Forelimb muscle (tissue), 1 donor: ENCODE measurements at regions not wholly inside any gene's neighbourhood (a gene's known extent, or its start where the extent isn't known, plus 50 kb on each side); places are given as distances from the start of the nearest gene placed in this dataset.
"Not testable (repeated sequence)": the region's sequence is repeated elsewhere in the genome, so short reads cannot be mapped to it uniquely, and the experiment has no call there.

Source experiments
- DNase-seq: peaks from one replicate; pipeline ENCODE4 v3.0.0-alpha.2; 2013; ENCODE audit warnings: low read depth

- no peak for DNase-seq
Observed at GRCh38 chr2:36235426-36235825, 120.2 kb upstream of the CRIM1 start.

DNA sequence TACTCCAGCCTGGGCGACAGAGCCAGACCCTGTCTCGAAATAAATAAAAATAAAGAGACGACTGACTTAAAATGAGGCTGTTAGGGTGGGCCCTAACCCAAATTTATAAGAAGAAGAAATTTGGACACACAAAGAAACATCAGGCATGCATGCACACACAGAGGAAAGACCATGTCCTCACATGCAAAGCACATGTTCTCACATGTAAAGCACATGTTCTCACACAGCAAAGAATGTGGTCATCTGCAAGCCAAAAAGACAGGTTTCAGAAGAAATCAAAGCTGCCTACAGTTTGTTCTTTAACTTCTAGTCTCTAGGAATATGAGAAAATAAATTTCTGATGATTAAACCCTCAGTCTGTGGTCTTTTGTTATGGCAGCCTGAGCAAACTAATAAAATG is 132.3 kb upstream of the CRIM1 start:
- DNase-seq, result no peak

GRCh38 chr2:36222485-36222884 is 133.1 kb upstream of the CRIM1 start:
- no peak for DNase-seq

DNA sequence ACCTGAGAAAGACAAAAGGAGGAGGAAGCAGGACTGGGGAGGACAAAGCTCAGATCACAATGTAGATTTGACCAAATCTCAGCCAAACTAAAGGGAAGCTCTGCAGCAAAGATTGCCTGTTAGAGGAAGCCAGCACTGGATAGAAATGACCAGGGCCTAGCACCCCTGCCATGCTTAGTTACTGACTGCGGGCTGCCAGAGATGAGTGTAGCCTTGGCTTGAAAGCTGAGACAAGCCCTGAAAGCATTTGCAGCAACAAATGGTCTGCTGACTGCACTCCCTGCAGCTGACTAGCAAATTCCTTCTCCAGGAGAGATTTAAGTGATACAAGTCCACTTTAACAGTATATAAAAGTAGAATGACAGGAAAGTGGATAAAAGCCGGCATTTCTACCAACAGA is 140.9 kb upstream of the CRIM1 start:
- DNase-seq, result no peak

DNA sequence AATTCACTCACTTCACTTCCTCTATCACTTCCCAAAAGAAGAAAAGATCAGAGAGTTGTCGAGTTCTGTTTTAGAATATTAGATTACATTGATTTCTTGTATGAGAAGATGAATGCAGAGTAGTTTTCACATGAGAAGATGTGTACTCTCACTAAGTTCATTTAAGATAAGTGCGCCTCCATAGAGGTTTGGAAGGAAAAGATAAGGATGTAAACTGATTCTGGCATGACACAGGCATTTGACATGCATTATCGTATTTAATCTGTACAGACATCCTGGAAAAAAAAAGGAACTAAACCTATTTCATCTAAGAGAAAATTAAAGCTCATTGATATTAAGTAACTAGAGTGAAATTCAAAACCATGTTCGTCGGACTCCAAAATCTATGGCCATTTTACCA is 152.2 kb upstream of the CRIM1 start:
- DNase-seq, result no peak

- DNase-seq, result no peak
Observed at GRCh38 chr2:36197181-36197971, 158.2 kb upstream of the CRIM1 start.

GRCh38 chr2:36193680-36194079 is 161.9 kb upstream of the CRIM1 start:
- DNase-seq, result no peak

- DNase-seq, result no peak
Observed at GRCh38 chr2:36192983-36193382, 162.6 kb upstream of the CRIM1 start.

GRCh38 chr2:36190097-36190496 is 165.5 kb upstream of the CRIM1 start:
- no peak for DNase-seq

DNA sequence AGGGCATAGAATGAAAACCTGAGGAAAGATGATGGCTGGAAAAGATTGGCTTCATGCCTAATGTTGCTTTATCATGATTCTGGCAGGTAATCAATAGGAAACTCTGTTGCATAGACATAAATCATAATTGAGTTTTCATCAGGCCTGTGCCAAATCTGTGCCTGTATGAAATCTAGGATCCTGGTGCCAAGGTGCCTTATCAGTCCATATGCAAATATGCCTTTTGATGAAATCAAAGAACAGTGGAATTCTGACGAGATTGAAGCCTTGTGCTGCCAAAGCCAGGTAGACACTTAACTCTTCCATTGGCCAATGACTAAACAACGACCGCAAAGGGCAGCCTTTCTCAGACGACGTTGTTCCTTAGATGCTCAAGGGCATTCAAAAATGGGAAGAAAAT is 170.0 kb upstream of the CRIM1 start:
- no peak for DNase-seq

DNA sequence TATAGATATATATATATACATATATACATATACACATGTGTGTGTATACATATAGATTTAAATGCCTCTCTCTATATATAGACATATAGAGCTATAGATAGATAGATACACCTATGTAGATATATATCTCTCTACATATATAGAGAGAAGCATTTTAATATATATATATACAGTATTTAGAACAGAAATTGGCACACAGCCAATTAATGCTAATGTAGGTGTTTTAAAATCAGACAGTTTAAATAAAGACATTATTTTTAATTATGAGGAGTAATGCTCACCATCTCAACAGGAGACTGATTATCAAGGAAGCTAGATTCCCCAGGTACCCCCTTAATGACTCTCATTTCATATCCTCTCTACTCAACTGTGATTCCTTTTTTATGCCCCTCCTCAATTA is 170.7 kb upstream of the CRIM1 start:
- DNase-seq, result no peak

- DNase-seq, result not testable (repeated sequence)
Observed at GRCh38 chr2:36180789-36181482, 174.6 kb upstream of the CRIM1 start.

DNA sequence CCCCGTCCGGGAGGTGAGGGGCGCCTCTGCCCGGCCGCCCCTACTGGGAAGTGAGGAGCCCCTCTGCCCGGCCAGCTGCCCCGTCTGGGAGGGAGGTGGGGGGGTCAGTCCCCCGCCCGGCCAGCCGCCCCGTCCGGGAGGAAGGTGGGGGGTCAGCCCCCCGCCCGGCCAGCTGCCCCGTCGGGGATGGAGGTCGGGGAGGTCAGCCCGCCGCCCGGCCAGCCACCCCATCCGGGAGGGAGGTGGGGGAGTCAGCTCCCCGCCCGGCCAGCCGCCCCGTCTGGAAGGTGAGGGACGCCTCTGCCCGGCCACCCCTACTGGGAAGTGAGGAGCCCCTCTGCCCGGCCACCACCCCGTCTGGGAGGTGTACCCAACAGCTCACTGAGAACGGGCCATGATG is 175.3 kb upstream of the CRIM1 start:
- not testable (repeated sequence) for DNase-seq

GRCh38 chr2:36179668-36180269 is 175.8 kb upstream of the CRIM1 start:
- not testable (repeated sequence) for DNase-seq

DNA sequence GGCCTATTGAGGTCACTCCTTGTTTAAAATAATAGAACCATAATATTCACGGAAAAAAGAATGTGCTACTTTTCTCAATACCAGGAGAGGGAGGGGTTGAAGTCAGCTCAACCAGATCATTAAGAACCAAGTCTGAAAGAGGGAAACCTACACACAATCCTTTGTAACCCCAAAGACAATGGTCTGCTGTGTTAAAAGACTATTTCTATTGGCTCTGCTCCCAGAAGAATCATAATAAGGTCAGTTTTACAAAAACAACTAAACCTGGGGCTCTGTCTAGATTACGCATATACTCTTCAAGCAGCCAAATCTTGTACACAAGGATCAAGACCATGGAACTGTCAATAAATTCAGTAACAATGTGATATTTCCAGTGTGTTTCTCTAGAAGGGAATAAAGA is 177.2 kb upstream of the CRIM1 start:
- no peak for DNase-seq

GRCh38 chr2:36177282-36177681 is 178.3 kb upstream of the CRIM1 start:
- DNase-seq, result no peak

GRCh38 chr2:36174920-36175319 is 180.7 kb upstream of the CRIM1 start:
- no peak for DNase-seq

DNA sequence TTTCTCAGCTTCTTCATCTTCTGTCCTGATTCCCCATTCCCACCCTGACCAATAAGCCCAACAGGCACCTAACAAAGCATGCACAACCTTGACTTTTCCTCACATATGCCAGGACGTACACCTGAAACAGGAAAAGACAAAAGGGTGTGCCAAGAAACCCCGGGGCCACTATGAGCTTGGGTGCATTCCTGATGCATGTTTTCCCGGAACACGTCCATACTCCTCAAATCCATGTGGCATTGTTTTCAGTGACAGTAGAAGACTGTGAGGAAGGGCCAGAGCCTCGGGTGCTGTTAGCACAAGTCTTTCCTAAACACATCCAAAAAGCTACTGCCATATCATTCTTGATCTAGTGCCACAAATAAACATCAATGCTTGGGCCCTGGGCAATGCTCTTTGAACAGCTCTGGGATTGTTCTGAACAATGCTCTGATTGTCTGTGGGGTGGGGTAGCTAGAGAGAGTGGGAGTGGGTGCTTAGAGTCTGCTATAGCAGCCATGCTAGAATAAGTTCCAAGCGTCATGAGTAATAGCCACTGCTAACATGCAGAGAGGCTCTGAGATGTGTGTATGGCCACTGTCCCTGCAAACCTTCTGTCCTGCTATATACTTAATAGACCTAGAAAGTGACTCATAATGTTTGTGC is 181.7 kb upstream of the CRIM1 start:
- DNase-seq, result no peak

DNA sequence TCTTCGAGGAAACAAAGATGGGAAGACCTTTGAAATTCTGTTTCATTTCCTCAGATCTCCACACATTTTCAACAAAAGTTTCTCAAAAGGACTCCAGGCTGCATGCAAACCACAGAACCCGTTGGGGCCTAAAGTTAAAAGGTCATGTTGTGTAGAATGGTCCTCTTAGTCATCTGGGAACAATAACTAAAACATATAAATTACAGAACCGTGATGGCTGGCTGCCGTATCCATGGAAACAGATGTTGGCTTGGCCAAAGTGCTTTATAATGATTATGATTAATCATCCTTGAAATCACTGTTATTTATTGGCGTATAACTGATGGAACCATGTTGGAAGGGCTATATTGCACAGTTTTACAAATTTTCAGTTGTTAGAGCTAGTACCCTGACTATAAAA is 182.8 kb upstream of the CRIM1 start:
- no peak for DNase-seq

DNA sequence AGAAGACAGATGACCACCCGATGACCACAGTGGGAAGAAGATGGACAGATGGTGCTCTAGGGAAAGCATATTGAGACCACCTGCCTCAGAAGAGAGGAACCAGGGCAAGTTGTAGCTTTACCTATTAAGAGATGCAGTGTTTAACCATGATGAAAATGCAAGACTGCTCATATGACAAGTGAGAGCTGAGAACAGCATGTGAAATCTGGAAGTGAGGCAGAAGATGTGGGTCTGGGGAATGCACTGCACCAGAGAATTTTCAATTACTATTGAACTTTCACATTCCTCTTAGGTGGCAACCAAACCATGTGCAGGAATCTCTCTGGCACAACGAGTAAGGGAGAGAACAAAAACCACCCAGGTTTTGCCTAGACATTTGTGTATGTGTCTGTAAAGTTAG is 184.8 kb upstream of the CRIM1 start:
- DNase-seq, result no peak

- no peak for DNase-seq
Observed at GRCh38 chr2:36169843-36170242, 185.7 kb upstream of the CRIM1 start.

GRCh38 chr2:36168115-36168514 is 187.5 kb upstream of the CRIM1 start:
- DNase-seq, result no peak

DNA sequence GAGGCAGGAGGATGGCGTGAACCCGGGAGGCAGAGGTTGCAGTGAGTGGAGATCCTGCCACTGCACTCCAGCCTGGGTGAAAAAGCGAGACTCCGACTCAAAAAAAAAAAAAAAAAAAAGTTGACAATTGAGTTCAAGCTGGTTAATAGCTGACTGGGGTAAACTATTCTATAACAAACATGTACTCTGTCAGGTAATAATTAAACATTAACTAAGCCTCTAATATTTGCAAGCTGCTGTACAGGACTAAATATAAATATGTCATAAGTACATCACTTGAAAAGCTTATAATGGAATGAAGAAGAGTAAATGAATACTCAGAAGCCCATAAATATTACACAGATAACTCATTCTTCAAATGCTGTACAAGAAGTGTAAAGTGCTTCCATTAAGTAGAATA is 190.4 kb upstream of the CRIM1 start:
- no peak for DNase-seq
